ENCODE measurements at regions not wholly inside any gene's neighbourhood (a gene's known extent, or its start where the extent isn't known, plus 50 kb on each side); places are given as distances from the start of the nearest gene placed in this dataset.

GRCh38 chr1:78760858-78761257, 111.2 kb downstream of the IFI44 start:
- Mint-ChIP-seq H3K4me3 (ENCODE audit: unreplicated experiment) (no peak overlapping the region), H3K9me3 (ENCODE audit: unreplicated experiment) (no peaks in the 10 kb centered on the region), H3K27ac (ENCODE audit: unreplicated experiment) (no peak overlapping the region), H3K4me1 (ENCODE audit: low read depth, unreplicated experiment) (no peaks in the 10 kb centered on the region), H3K36me3 (ENCODE audit: low read depth, unreplicated experiment) (no peaks in the 10 kb centered on the region), H3K27me3 (ENCODE audit: low read depth, unreplicated experiment) (no peaks in the 10 kb centered on the region)
- DNase-seq (ENCODE audit: low read depth): peak; percentile 34
- no peak overlapping the region for H3K4me3 ChIP-seq (ENCODE audit: insufficient read depth, low read depth, low read length)
- peak; percentile 37 for FAIRE-seq
- no peak overlapping the region for H3K9ac ChIP-seq (ENCODE audit: low read length)
- H3K9me3 ChIP-seq (ENCODE audit: insufficient read depth, low read depth, low read length): no peaks in the 10 kb centered on the region
- no peaks in the 10 kb centered on the region for H3K36me3 ChIP-seq (ENCODE audit: insufficient read depth, low read length)
- no peak for TF ChIP-seq CTCF (IDR thresholded peaks at IDR 0.05; ENCODE audit: insufficient read depth, low read depth, low read length)
- no peak for TF ChIP-seq EZH2 (IDR thresholded peaks at IDR 0.05; ENCODE audit: insufficient read depth, low read length)
- no peaks in the 10 kb centered on the region for H3K79me2 ChIP-seq (ENCODE audit: insufficient read depth, low read length)
- H4K20me1 ChIP-seq (ENCODE audit: insufficient read depth, low read length): no peaks in the 10 kb centered on the region
- H3K27me3 ChIP-seq (ENCODE audit: insufficient read depth, low read length): no peaks in the 10 kb centered on the region
- peak overlapping the region; percentile 29 for H2AFZ ChIP-seq (ENCODE audit: low read depth, low read length)
- no peaks in the 10 kb centered on the region for H3K4me1 ChIP-seq (ENCODE audit: insufficient read depth, low read length)
- H3K4me2 ChIP-seq (ENCODE audit: low read length): peak overlapping the region; percentile 36
- no peak overlapping the region for H3K27ac ChIP-seq (ENCODE audit: low read depth, low read length)

GRCh38 chr1:78762113-78762512, 112.5 kb downstream of the IFI44 start:
- Histone ChIP-seq H2AFZ (ENCODE audit: low read depth, low read length) (no peak overlapping the region), H3K27ac (ENCODE audit: low read depth, low read length) (no peak overlapping the region), H4K20me1 (ENCODE audit: insufficient read depth, low read length) (no peaks in the 10 kb centered on the region), H3K9me3 (ENCODE audit: insufficient read depth, low read depth, low read length) (no peaks in the 10 kb centered on the region), H3K4me1 (ENCODE audit: insufficient read depth, low read length) (no peaks in the 10 kb centered on the region), H3K79me2 (ENCODE audit: insufficient read depth, low read length) (no peaks in the 10 kb centered on the region), H3K4me2 (ENCODE audit: low read length) (no peak overlapping the region), H3K36me3 (ENCODE audit: insufficient read depth, low read length) (no peaks in the 10 kb centered on the region), H3K9ac (ENCODE audit: low read length) (no peak overlapping the region), H3K27me3 (ENCODE audit: insufficient read depth, low read length) (no peaks in the 10 kb centered on the region), H3K4me3 (ENCODE audit: insufficient read depth, low read depth, low read length) (no peak overlapping the region)
- Mint-ChIP-seq H3K4me1 (ENCODE audit: low read depth, unreplicated experiment) (no peaks in the 10 kb centered on the region), H3K36me3 (ENCODE audit: low read depth, unreplicated experiment) (no peaks in the 10 kb centered on the region), H3K9me3 (ENCODE audit: unreplicated experiment) (no peaks in the 10 kb centered on the region), H3K27ac (ENCODE audit: unreplicated experiment) (no peak overlapping the region), H3K4me3 (ENCODE audit: unreplicated experiment) (no peak overlapping the region), H3K27me3 (ENCODE audit: low read depth, unreplicated experiment) (no peaks in the 10 kb centered on the region)
- DNase-seq (ENCODE audit: low read depth) (no peak), FAIRE-seq (no peak)
- no peak for TF ChIP-seq CTCF (IDR thresholded peaks at IDR 0.05; ENCODE audit: insufficient read depth, low read depth, low read length)
- TF ChIP-seq EZH2 (IDR thresholded peaks at IDR 0.05; ENCODE audit: insufficient read depth, low read length): no peak

- Histone ChIP-seq H3K9ac (ENCODE audit: low read length) (no peak overlapping the region), H3K79me2 (ENCODE audit: insufficient read depth, low read length) (no peaks in the 10 kb centered on the region), H3K4me2 (ENCODE audit: low read length) (no peak overlapping the region), H4K20me1 (ENCODE audit: insufficient read depth, low read length) (no peaks in the 10 kb centered on the region), H3K27me3 (ENCODE audit: insufficient read depth, low read length) (no peaks in the 10 kb centered on the region), H3K4me1 (ENCODE audit: insufficient read depth, low read length) (no peaks in the 10 kb centered on the region), H3K4me3 (ENCODE audit: insufficient read depth, low read depth, low read length) (no peak overlapping the region), H2AFZ (ENCODE audit: low read depth, low read length) (no peak overlapping the region), H3K27ac (ENCODE audit: low read depth, low read length) (no peak overlapping the region), H3K36me3 (ENCODE audit: insufficient read depth, low read length) (no peaks in the 10 kb centered on the region), H3K9me3 (ENCODE audit: insufficient read depth, low read depth, low read length) (no peaks in the 10 kb centered on the region)
- FAIRE-seq (no peak), DNase-seq (ENCODE audit: low read depth) (no peak)
- no peaks in the 10 kb centered on the region for H3K9me3 Mint-ChIP-seq (ENCODE audit: unreplicated experiment)
- TF ChIP-seq EZH2 (IDR thresholded peaks at IDR 0.05; ENCODE audit: insufficient read depth, low read length) (no peak), CTCF (IDR thresholded peaks at IDR 0.05; ENCODE audit: insufficient read depth, low read depth, low read length) (no peak)
- H3K27ac Mint-ChIP-seq (ENCODE audit: unreplicated experiment): no peak overlapping the region
- no peaks in the 10 kb centered on the region for H3K4me1 Mint-ChIP-seq (ENCODE audit: low read depth, unreplicated experiment)
- H3K36me3 Mint-ChIP-seq (ENCODE audit: low read depth, unreplicated experiment): no peaks in the 10 kb centered on the region
- H3K4me3 Mint-ChIP-seq (ENCODE audit: unreplicated experiment): no peak overlapping the region
- no peaks in the 10 kb centered on the region for H3K27me3 Mint-ChIP-seq (ENCODE audit: low read depth, unreplicated experiment)
Observed at GRCh38 chr1:78765489-78765888, 115.9 kb downstream of the IFI44 start.

Measured in astrocyte (in vitro differentiated cells and primary cell).